ENCODE measurements at regions not wholly inside any gene's neighbourhood (a gene's known extent, or its start where the extent isn't known, plus 50 kb on each side); places are given as distances from the start of the nearest gene placed in this dataset.

DNA sequence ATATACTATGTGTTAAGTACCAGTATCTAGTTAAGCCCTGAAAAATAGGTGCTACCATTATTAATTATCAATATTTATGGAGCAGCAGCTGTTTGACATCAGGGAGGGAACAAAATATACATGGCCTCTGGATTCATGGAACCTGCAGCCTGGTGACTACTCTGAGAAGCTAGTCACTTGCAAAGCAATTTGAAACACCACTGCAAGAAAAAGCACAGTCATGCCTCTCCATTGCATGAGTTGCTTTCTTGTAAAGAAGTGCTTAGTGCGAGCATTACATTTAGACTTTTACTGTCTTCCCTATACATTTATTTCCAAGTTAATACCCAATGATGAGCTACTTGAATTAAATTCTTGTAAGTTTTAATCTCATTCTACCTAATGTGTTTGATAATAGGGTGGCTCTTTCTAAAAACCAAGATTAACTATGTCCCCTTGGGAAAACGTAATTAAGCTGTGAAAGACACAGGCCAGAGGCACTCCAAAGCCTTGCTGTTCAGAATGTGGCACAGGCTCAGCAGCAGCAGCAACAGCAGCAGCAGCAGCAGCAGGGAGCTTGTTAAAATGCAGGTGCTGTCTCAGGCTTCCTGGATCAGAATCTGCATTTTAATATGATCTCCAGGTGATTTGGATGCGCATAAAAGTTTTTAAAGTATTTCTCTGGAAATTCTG, 83.6 kb downstream of the PFDN4 start:
- no peak overlapping the region for H3K4me3 ChIP-seq (ENCODE audit: control insufficient read depth in 2 of 3, extremely low read depth in 1 of 3, insufficient read depth in 2 of 3, low read depth in 1 of 3, low read length in 3 of 3)
- no peaks in the 10 kb centered on the region for H3K79me2 ChIP-seq (ENCODE audit: control insufficient read depth, insufficient read depth, low read length)
- H4K20me1 ChIP-seq (ENCODE audit: control insufficient read depth, extremely low read depth, insufficient read depth, low read length), result no peaks in the 10 kb centered on the region
- no peaks in the 10 kb centered on the region for H3K9me3 ChIP-seq (ENCODE audit: control insufficient read depth, low read depth, low read length)
- no peak for TF ChIP-seq EZH2 (IDR thresholded peaks at IDR 0.05; ENCODE audit: low read length)
- TF ChIP-seq, protein P1, sequence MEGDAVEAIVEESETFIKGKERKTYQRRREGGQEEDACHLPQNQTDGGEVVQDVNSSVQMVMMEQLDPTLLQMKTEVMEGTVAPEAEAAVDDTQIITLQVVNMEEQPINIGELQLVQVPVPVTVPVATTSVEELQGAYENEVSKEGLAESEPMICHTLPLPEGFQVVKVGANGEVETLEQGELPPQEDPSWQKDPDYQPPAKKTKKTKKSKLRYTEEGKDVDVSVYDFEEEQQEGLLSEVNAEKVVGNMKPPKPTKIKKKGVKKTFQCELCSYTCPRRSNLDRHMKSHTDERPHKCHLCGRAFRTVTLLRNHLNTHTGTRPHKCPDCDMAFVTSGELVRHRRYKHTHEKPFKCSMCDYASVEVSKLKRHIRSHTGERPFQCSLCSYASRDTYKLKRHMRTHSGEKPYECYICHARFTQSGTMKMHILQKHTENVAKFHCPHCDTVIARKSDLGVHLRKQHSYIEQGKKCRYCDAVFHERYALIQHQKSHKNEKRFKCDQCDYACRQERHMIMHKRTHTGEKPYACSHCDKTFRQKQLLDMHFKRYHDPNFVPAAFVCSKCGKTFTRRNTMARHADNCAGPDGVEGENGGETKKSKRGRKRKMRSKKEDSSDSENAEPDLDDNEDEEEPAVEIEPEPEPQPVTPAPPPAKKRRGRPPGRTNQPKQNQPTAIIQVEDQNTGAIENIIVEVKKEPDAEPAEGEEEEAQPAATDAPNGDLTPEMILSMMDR (optimal IDR thresholded peaks at IDR 0.05 in 1 of 3, IDR thresholded peaks at IDR 0.05 in 1 of 3, conservative IDR thresholded peaks at IDR 0.05 in 1 of 3; ENCODE audit: extremely low read depth in 1 of 3, insufficient read depth in 2 of 3, low read length in 3 of 3), result no peak
- dilution Hi-C loops (cut with MboI; ENCODE audit: extremely low pct_ligation_motif_present, low sequenced_read_pairs), result no loop called here
- H3K27ac ChIP-seq (ENCODE audit: control insufficient read depth, insufficient read depth, low read length), result no peak overlapping the region
- no peaks in the 10 kb centered on the region for H3K27me3 ChIP-seq (ENCODE audit: control insufficient read depth, extremely low read depth, insufficient read depth, low read length)
- no peaks in the 10 kb centered on the region for H3K36me3 ChIP-seq (ENCODE audit: control insufficient read depth in 2 of 2, extremely low read depth in 1 of 2, insufficient read depth in 2 of 2, low read length in 2 of 2)
- H3K4me2 ChIP-seq (ENCODE audit: control insufficient read depth, extremely low read depth, insufficient read depth, low read depth, low read length), result no peak overlapping the region
- no peaks in the 10 kb centered on the region for H3K9me1 ChIP-seq (ENCODE audit: control insufficient read depth, extremely low read depth, insufficient read depth, low read length)
- H3K9ac ChIP-seq (ENCODE audit: control insufficient read depth, extremely low read depth, insufficient read depth, low read length), result no peak overlapping the region
- no peak for DNase-seq (ENCODE audit: low read depth, low spot score)
- no peak overlapping the region for H2AFZ ChIP-seq (ENCODE audit: control insufficient read depth, low read length)
- H3K4me1 ChIP-seq (ENCODE audit: control insufficient read depth, extremely low read depth, insufficient read depth, low read length), result no peaks in the 10 kb centered on the region
- FAIRE-seq, result no peak

DNA sequence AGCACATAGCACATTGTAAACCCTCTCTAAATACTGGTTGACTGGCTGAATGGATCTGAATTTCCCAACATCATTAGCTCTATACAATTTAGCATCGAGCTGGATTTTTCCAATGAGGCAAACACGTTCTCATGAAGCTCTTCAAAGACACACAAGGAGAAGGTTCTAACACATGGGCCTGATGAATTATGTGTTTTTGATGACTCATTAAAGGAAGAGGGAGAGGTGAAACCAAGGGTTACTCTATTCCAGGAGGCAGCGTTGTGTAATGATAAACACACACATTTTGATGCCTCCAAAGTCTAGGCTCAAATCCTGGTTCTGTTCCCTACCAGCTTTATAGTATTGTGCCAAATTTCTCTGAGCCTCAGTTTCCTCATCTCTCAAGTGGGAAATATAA, 84.3 kb downstream of the PFDN4 start:
- Histone ChIP-seq H3K79me2 (ENCODE audit: control insufficient read depth, insufficient read depth, low read length) (no peaks in the 10 kb centered on the region), H2AFZ (ENCODE audit: control insufficient read depth, low read length) (no peak overlapping the region), H3K4me1 (ENCODE audit: control insufficient read depth, extremely low read depth, insufficient read depth, low read length) (no peaks in the 10 kb centered on the region), H3K9ac (ENCODE audit: control insufficient read depth, extremely low read depth, insufficient read depth, low read length) (no peak overlapping the region), H3K27me3 (ENCODE audit: control insufficient read depth, extremely low read depth, insufficient read depth, low read length) (no peaks in the 10 kb centered on the region), H3K9me1 (ENCODE audit: control insufficient read depth, extremely low read depth, insufficient read depth, low read length) (no peaks in the 10 kb centered on the region), H3K4me2 (ENCODE audit: control insufficient read depth, extremely low read depth, insufficient read depth, low read depth, low read length) (no peak overlapping the region), H3K9me3 (ENCODE audit: control insufficient read depth, low read depth, low read length) (no peaks in the 10 kb centered on the region), H3K27ac (ENCODE audit: control insufficient read depth, insufficient read depth, low read length) (no peak overlapping the region), H3K4me3 (ENCODE audit: control insufficient read depth in 2 of 3, extremely low read depth in 1 of 3, insufficient read depth in 2 of 3, low read depth in 1 of 3, low read length in 3 of 3) (no peak overlapping the region), H4K20me1 (ENCODE audit: control insufficient read depth, extremely low read depth, insufficient read depth, low read length) (no peaks in the 10 kb centered on the region), H3K36me3 (ENCODE audit: control insufficient read depth in 2 of 2, extremely low read depth in 1 of 2, insufficient read depth in 2 of 2, low read length in 2 of 2) (no peaks in the 10 kb centered on the region)
- FAIRE-seq (no peak), DNase-seq (ENCODE audit: low read depth, low spot score) (no peak)
- dilution Hi-C loops (cut with MboI; ENCODE audit: extremely low pct_ligation_motif_present, low sequenced_read_pairs), result no loop called here
- TF ChIP-seq EZH2 (IDR thresholded peaks at IDR 0.05; ENCODE audit: low read length), result no peak
- TF ChIP-seq, protein P1 (optimal IDR thresholded peaks at IDR 0.05 in 1 of 3, IDR thresholded peaks at IDR 0.05 in 1 of 3, conservative IDR thresholded peaks at IDR 0.05 in 1 of 3; ENCODE audit: extremely low read depth in 1 of 3, insufficient read depth in 2 of 3, low read length in 3 of 3), result no peak

All from keratinocyte (primary cell).